ENCODE measurements at regions not wholly inside any gene's neighbourhood (a gene's known extent, or its start where the extent isn't known, plus 50 kb on each side); places are given as distances from the start of the nearest gene placed in this dataset.
"Not testable (repeated sequence)": the region's sequence is repeated elsewhere in the genome, so short reads cannot be mapped to it uniquely, and the experiment has no call there.

DNA sequence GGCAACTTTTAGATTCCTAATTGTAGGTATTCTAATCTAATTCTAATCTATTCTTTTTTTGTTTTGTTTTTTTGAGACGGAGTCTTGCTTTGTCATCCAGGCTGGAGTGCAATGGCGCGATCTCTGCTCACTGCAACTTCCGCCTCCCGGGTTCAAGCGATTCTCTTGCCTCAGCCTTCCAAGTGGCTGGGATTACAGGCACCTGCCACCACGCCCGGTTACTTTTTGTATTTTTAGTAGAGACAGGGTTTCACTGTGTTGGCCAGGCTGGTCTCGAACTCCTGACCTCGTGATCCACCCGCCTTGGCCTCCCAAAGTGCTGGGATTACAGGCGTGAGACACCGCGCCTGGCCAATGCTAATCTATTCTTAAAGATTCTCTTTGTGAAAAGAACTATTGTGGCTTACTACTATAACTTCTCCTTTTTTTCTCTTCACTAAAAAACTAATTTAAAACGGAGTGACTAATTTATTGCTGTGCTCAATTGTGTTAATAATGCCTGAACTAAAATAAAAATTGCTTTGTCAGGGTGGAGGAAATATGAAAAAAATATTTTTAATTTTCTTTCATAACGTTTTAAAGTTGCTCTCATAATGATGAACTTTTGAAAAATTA lies 85.6 kb downstream of the DUSP6 start:
- H3K9me3 Mint-ChIP-seq; DNase-seq; H3K27ac Mint-ChIP-seq; POLR2A ChIA-PET; H3K27me3 Mint-ChIP-seq; H3K4me3 Mint-ChIP-seq; CTCF ChIA-PET; H3K4me1 Mint-ChIP-seq; H3K36me3 Mint-ChIP-seq (ENCODE audit: low read depth): not testable (repeated sequence)

DNA sequence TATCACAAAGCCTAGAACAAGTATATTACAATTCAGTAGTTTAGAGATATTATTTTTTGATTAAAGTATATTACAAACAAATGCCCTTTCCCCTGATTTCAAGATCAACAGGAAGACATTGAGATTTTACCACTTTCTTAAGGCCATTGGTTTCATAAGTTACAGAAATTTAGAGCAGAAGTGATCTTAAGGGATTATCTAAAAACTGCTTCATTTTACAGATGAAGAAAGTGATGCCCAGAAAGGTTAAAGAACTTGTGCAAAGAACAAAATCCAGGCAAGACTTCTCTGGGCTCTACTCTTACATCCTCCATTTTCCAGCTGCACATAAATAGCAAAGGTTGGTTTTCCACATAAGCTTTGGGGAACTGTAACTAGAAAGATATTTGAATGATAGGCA lies 87.5 kb downstream of the DUSP6 start:
- peaks cover 19% of the 10 kb centered on the region for H3K4me1 Mint-ChIP-seq
- no peak overlapping the region for H3K27ac Mint-ChIP-seq
- ChIA-PET CTCF (no interaction called here), POLR2A (no interaction called here)
- peaks cover 4% of the 10 kb centered on the region for H3K36me3 Mint-ChIP-seq (ENCODE audit: low read depth)
- peaks cover 3% of the 10 kb centered on the region for H3K9me3 Mint-ChIP-seq
- no peak overlapping the region for H3K4me3 Mint-ChIP-seq
- no peaks in the 10 kb centered on the region for H3K27me3 Mint-ChIP-seq
- no peak for DNase-seq

DNA sequence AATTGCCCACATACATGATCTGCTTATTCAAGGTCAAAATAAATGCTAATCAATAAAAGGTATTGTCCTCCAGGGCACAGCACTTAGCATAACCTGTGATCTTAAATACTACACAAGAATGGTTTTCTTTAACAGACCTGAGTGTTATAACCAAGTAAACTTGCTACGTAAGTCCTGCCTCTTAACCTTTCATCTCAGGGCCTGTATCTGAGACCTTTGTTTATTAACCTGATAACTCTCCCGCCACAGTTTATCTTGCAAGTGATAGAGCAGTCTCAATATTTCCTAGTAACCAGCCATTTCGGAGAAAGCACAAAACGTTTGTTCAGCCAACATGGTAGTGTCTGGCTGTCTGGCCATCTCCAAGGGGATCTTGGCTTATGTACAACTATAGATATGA lies 88.4 kb downstream of the DUSP6 start:
- Mint-ChIP-seq H3K4me1 (peaks cover 21% of the 10 kb centered on the region), H3K4me3 (no peak overlapping the region), H3K36me3 (ENCODE audit: low read depth) (peaks cover 8% of the 10 kb centered on the region), H3K27ac (no peak overlapping the region), H3K9me3 (peaks cover 10% of the 10 kb centered on the region), H3K27me3 (no peaks in the 10 kb centered on the region)
- CTCF ChIA-PET: no interaction called here
- no peak for DNase-seq
- POLR2A ChIA-PET: no interaction called here

GRCh38 chr12:89262855-89263552 lies 89.3 kb downstream of the DUSP6 start:
- POLR2A ChIA-PET: interaction anchor here (0.8 to 1.1 kb wide), 2 partner anchors 83 to 89 kb away, joined by 3 to 4 read pairs; partner anchors contain the start of gene DUSP6
- Mint-ChIP-seq H3K27me3 (no peaks in the 10 kb centered on the region), H3K4me3 (no peak overlapping the region), H3K9me3 (peaks cover 18% of the 10 kb centered on the region), H3K4me1 (peaks cover 30% of the 10 kb centered on the region), H3K36me3 (ENCODE audit: low read depth) (peaks cover 17% of the 10 kb centered on the region), H3K27ac (no peak overlapping the region)
- CTCF ChIA-PET: no interaction called here
- DNase-seq: no peak

- Mint-ChIP-seq H3K4me1 (peaks cover 32% of the 10 kb centered on the region), H3K36me3 (ENCODE audit: low read depth) (peaks cover 24% of the 10 kb centered on the region), H3K27me3 (no peaks in the 10 kb centered on the region), H3K4me3 (no peak overlapping the region), H3K27ac (no peak overlapping the region), H3K9me3 (peaks cover 27% of the 10 kb centered on the region)
- POLR2A ChIA-PET: interaction anchor here (0.8 to 1.8 kb wide), 4 partner anchors 17 to 92 kb away, joined by 3 to 8 read pairs (median 4); partner anchors contain the start of gene DUSP6
- CTCF ChIA-PET: no interaction called here
- no peak for DNase-seq
Measured at GRCh38 chr12:89261982-89262381, 90.3 kb downstream of the DUSP6 start.

DNA sequence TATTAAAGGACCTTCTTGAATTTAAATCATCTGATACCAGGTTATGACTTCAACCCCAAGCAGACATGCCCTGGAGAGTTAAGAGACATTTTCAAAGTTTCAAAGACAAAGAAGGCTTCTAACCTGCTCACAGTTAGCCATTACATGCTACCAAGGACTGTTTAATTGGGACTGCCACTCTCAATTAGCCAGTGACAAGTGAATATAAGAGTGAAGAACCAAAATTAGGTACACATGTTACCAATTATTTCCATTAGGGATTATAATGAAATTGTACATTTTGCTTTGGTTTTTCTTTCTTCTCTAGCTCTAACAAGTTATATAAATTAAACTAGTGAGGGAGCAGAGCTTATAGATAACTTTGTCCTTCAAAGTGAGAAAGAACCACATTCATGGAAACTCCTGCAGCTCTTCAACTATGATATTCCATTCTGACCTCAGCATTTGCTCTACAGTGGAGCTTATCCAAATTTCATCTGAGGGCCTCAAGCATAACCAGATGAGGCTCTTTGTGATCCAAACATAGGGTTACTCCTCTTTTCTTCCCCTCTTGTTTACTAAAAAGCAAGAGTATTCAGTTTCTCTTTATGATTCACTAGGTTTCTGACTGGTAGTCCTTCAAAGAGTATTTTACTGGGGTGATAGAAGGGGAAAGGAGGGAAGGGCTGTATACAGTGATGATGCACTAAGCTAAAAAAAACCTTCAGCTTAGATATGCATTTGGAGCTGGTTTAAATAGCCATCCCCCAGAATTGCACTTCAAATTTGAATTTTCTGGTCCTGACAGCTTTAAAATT lies 91.3 kb downstream of the DUSP6 start:
- no peaks in the 10 kb centered on the region for H3K27me3 Mint-ChIP-seq

DNA sequence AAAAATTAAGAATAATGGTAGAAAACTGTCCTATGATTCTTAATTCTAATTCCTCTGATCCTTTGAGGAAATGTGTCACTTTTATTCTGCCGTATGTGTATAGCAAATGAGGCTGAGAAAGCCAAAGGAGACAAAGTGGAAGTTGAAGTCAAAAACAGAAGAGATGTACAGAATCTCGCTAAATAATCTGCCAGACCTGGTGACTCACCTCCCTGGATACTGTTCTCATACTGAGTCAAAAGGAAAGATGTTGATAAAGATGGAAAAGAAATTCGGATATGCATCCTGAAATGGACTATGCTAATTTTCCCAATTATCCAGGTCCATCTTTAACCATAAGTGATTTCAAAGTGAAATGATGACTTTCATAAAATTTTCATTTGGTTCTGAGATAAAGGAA lies 92.5 kb downstream of the DUSP6 start:
- H3K27me3 Mint-ChIP-seq: no peaks in the 10 kb centered on the region
- peaks cover 37% of the 10 kb centered on the region for H3K36me3 Mint-ChIP-seq (ENCODE audit: low read depth)
- CTCF ChIA-PET: interaction anchor here (0.9 kb wide), 1 partner anchor 15 kb away, joined by 4 read pairs; no protein-coding TSS in a partner anchor
- no peak overlapping the region for H3K4me3 Mint-ChIP-seq
- POLR2A ChIA-PET: interaction anchor here (1.0 kb wide), 1 partner anchor 14 kb away, joined by 3 read pairs; no protein-coding TSS in a partner anchor
- peaks cover 32% of the 10 kb centered on the region for H3K4me1 Mint-ChIP-seq
- no peak overlapping the region for H3K27ac Mint-ChIP-seq
- DNase-seq: no peak
- peaks cover 38% of the 10 kb centered on the region for H3K9me3 Mint-ChIP-seq

More for the DNA sequence above, 91.3 kb downstream of the DUSP6 start:
- POLR2A ChIA-PET: interaction anchor here (0.7 to 1.8 kb wide), 3 partner anchors 16 to 93 kb away, joined by 4 to 8 read pairs (median 4); partner anchors contain the start of gene DUSP6
- Mint-ChIP-seq H3K4me3 (no peak overlapping the region), H3K36me3 (ENCODE audit: low read depth) (peaks cover 28% of the 10 kb centered on the region), H3K27ac (no peak overlapping the region), H3K4me1 (peaks cover 32% of the 10 kb centered on the region), H3K9me3 (peaks cover 31% of the 10 kb centered on the region)
- CTCF ChIA-PET: interaction anchor here (0.6 kb wide), 1 partner anchor 171 kb away, joined by 6 read pairs; no protein-coding TSS in a partner anchor
- DNase-seq: no peak

GRCh38 chr12:89258240-89258969 lies 93.9 kb downstream of the DUSP6 start:
- H3K27ac Mint-ChIP-seq: no peak overlapping the region
- H3K9me3 Mint-ChIP-seq: peaks cover 46% of the 10 kb centered on the region
- no peak overlapping the region for H3K4me3 Mint-ChIP-seq
- peaks cover 34% of the 10 kb centered on the region for H3K4me1 Mint-ChIP-seq
- peaks cover 50% of the 10 kb centered on the region for H3K36me3 Mint-ChIP-seq (ENCODE audit: low read depth)
- ChIA-PET POLR2A (interaction anchor here (1.0 kb wide), 1 partner anchor 13 kb away, joined by 3 read pairs; no protein-coding TSS in a partner anchor), CTCF (interaction anchor here (0.7 kb wide), 1 partner anchor 241 kb away, joined by 3 read pairs; no protein-coding TSS in a partner anchor)
- no peak for DNase-seq
- H3K27me3 Mint-ChIP-seq: no peaks in the 10 kb centered on the region

GRCh38 chr12:89257340-89257739 lies 95.0 kb downstream of the DUSP6 start:
- Mint-ChIP-seq H3K27ac (no peak overlapping the region), H3K27me3 (no peaks in the 10 kb centered on the region), H3K4me1 (peaks cover 42% of the 10 kb centered on the region), H3K4me3 (no peak overlapping the region), H3K36me3 (ENCODE audit: low read depth) (peaks cover 57% of the 10 kb centered on the region), H3K9me3 (peaks cover 50% of the 10 kb centered on the region)
- ChIA-PET CTCF (no interaction called here), POLR2A (no interaction called here)
- no peak for DNase-seq

- POLR2A ChIA-PET: interaction anchor here (0.6 to 1.2 kb wide), 3 partner anchors 12 to 95 kb away, joined by 3 to 4 read pairs (median 3); no protein-coding TSS in a partner anchor
- Mint-ChIP-seq H3K9me3 (peaks cover 55% of the 10 kb centered on the region), H3K4me1 (peaks cover 44% of the 10 kb centered on the region)
Measured at GRCh38 chr12:89256060-89256459, 96.2 kb downstream of the DUSP6 start.

DNA sequence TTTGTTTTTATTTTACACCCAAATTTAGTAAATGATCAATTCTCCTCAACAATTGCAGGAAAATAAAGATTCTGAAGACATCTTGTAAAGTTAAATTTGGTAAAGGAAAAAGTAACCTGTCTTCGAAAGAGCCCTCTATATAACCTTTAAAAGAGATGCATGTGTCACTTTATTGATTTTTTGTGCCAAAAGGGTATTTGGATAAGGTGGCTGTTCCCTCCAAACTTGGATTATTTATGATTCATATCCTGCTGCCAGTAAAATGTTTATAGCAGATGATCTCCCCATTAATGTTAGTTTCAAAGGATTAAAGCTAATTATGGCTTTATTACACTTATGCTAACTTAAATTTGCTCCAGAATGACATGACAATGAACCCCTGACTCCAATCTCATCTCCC lies 98.8 kb downstream of the DUSP6 start:
- peaks cover 37% of the 10 kb centered on the region for H3K4me1 Mint-ChIP-seq

More at GRCh38 chr12:89256060-89256459, 96.2 kb downstream of the DUSP6 start:
- no peak overlapping the region for H3K27ac Mint-ChIP-seq
- no peak overlapping the region for H3K4me3 Mint-ChIP-seq
- peaks cover 60% of the 10 kb centered on the region for H3K36me3 Mint-ChIP-seq (ENCODE audit: low read depth)
- CTCF ChIA-PET: interaction anchor here (0.5 to 1.3 kb wide), 2 partner anchors 10 kb away, joined by 3 to 5 read pairs; no protein-coding TSS in a partner anchor
- no peaks in the 10 kb centered on the region for H3K27me3 Mint-ChIP-seq
- DNase-seq: no peak

GRCh38 chr12:89252284-89252683 lies 100.0 kb downstream of the DUSP6 start:
- Mint-ChIP-seq H3K27me3 (no peaks in the 10 kb centered on the region), H3K27ac (no peak overlapping the region), H3K4me3 (no peak overlapping the region), H3K36me3 (ENCODE audit: low read depth) (peaks cover 51% of the 10 kb centered on the region), H3K9me3 (peaks cover 40% of the 10 kb centered on the region), H3K4me1 (peaks cover 32% of the 10 kb centered on the region)
- no peak for DNase-seq
- ChIA-PET POLR2A (interaction anchor here (1.0 to 1.6 kb wide), 3 partner anchors 8 to 97 kb away, joined by 3 to 6 read pairs (median 4); no protein-coding TSS in a partner anchor), CTCF (no interaction called here)

More for the DNA sequence above, 98.8 kb downstream of the DUSP6 start:
- Mint-ChIP-seq H3K27ac (no peak overlapping the region), H3K27me3 (no peaks in the 10 kb centered on the region), H3K36me3 (ENCODE audit: low read depth) (peaks cover 55% of the 10 kb centered on the region), H3K4me3 (no peak overlapping the region), H3K9me3 (peaks cover 44% of the 10 kb centered on the region)
- ChIA-PET POLR2A (no interaction called here), CTCF (no interaction called here)
- no peak for DNase-seq

Measured in activated CD4-positive, alpha-beta memory T cell treated with anti-CD3 and anti-CD28 coated beads, Interleukin-2, amount 10 ng/mL, durations not matched to agents 7 days and 5 days (primary cell).